Caco-2 (cell line): ENCODE measurements at regions not wholly inside any gene's neighbourhood (a gene's known extent, or its start where the extent isn't known, plus 50 kb on each side); places are given as distances from the start of the nearest gene placed in this dataset.

Experiments
- BruUV-seq: library from RNA; stranded (reverse); fragments of 400-500 nt; replicated peaks from 2 replicates; lab custom pipeline; 2021; lab: Mats Ljungman, UMichigan
- CTCF ChIA-PET: fragments of 300-600 bp; sonication (Branson Sonifier 250); formaldehyde crosslinking; loops from one replicate; lab custom pipeline; 2022; ENCODE audit warnings: antibody characterized with exemption; lab: Charles Lee
- POLR2A ChIA-PET: fragments of 300-600 bp; sonication (Branson Sonifier 250); formaldehyde crosslinking; loops from one replicate; lab custom pipeline; 2022; ENCODE audit warnings: antibody characterized with exemption; lab: Charles Lee
- DNase-seq, 2 experiments: peaks; one replicate each; pipeline versions ENCODE4 v3.0.0 to v3.0.0-alpha.2; 2020 to 2022
- H3K27me3 ChIP-seq: replicated peaks from 2 replicates; pipeline ENCODE4 v1.6.0; 2011; ENCODE audit warnings: low read length; ENCODE audit not compliant: control insufficient read depth, insufficient read depth
- H3K36me3 ChIP-seq: 2 replicates; pipeline ENCODE4 v1.5.1; 2011; ENCODE audit warnings: low read length; ENCODE audit not compliant: control insufficient read depth, insufficient read depth
- H3K4me1 ChIP-seq: fragments of 250-450 bp; sonication (Bioruptor Pico); 2 replicates; pipeline ENCODE4 v1.5.1; 2020; ENCODE audit warnings: mild to moderate bottlenecking
- H3K4me3 ChIP-seq: 2 replicates; pipeline ENCODE4 v1.5.1; 2011; ENCODE audit warnings: low read depth, mild to moderate bottlenecking, control low read depth, low read length
- H3K9me3 ChIP-seq: fragments of 250-450 bp; sonication (Bioruptor Pico); 2 replicates; pipeline ENCODE4 v1.5.1; 2020; ENCODE audit warnings: mild to moderate bottlenecking, moderate library complexity
- H3K27ac Mint-ChIP-seq: one replicate; pipeline ENCODE4 v1.8.0; 2022; ENCODE audit warnings: mixed read lengths; ENCODE audit not compliant: unreplicated experiment
- H3K27me3 Mint-ChIP-seq: one replicate; pipeline ENCODE4 v1.8.0; 2022; ENCODE audit warnings: mixed read lengths; ENCODE audit not compliant: insufficient read depth, unreplicated experiment
- H3K36me3 Mint-ChIP-seq: one replicate; pipeline ENCODE4 v1.8.0; 2022; ENCODE audit warnings: mild to moderate bottlenecking, mixed read lengths; ENCODE audit not compliant: insufficient read depth, unreplicated experiment
- H3K4me1 Mint-ChIP-seq: one replicate; pipeline ENCODE4 v1.8.0; 2022; ENCODE audit warnings: low read depth, mixed read lengths; ENCODE audit not compliant: unreplicated experiment
- H3K4me3 Mint-ChIP-seq: one replicate; pipeline ENCODE4 v1.8.0; 2022; ENCODE audit warnings: mild to moderate bottlenecking, moderate library complexity, mixed read lengths; ENCODE audit not compliant: unreplicated experiment
- H3K9me3 Mint-ChIP-seq: one replicate; pipeline ENCODE4 v1.8.0; 2022; ENCODE audit warnings: mixed read lengths; ENCODE audit not compliant: unreplicated experiment
- CTCF ChIP-seq, 2 experiments: fragments of 200-600 bp in 1 of 2; IDR thresholded peaks; 1 replicate in 1 of 2; 2 replicates in 1 of 2; pipeline versions ENCODE4 v1.5.1 to v1.8.0; 2011 to 2022; ENCODE audit warnings: antibody characterized with exemption in 1 of 2, control low read depth in 1 of 2, inconsistent platforms in 1 of 2, low read depth in 1 of 2, low read length in 1 of 2, mild to moderate bottlenecking in 1 of 2, moderate library complexity in 1 of 2; ENCODE audit not compliant: insufficient read depth in 1 of 2, severe bottlenecking in 1 of 2, unreplicated experiment in 1 of 2
- intact Hi-C: fragments of 100-400 bp; cut with micrococcal nuclease; formaldehyde crosslinking; loops from one replicate; pipeline ENCODE4 v1.10.0; 2022; ENCODE audit not compliant: unreplicated experiment

GRCh38 chr2:67219651-67220050, 177.5 kb upstream of the ETAA1 start:
- Histone ChIP-seq H3K9me3 (no peaks in the 10 kb centered on the region), H3K4me3 (no peak overlapping the region), H3K4me1 (no peaks in the 10 kb centered on the region), H3K27me3 (no peaks in the 10 kb centered on the region), H3K36me3 (no peaks in the 10 kb centered on the region)
- H3K4me3 Mint-ChIP-seq = no peak overlapping the region
- no peak for DNase-seq
- TF ChIP-seq CTCF (IDR thresholded peaks at IDR 0.05; ENCODE audit: insufficient read depth in 1 of 2, low read depth in 1 of 2, low read length in 1 of 2, severe bottlenecking in 1 of 2, unreplicated experiment in 1 of 2) = no peak
- BruUV-seq = no TSS peak
- H3K36me3 Mint-ChIP-seq = no peaks in the 10 kb centered on the region
- H3K9me3 Mint-ChIP-seq = peaks cover 10% of the 10 kb centered on the region
- H3K27me3 Mint-ChIP-seq = no peaks in the 10 kb centered on the region
- ChIA-PET POLR2A (no interaction called here), CTCF (no interaction called here)
- no peak overlapping the region for H3K27ac Mint-ChIP-seq
- intact Hi-C loops = no loop called here
- no peaks in the 10 kb centered on the region for H3K4me1 Mint-ChIP-seq

GRCh38 chr2:67221266-67221665, 175.9 kb upstream of the ETAA1 start:
- Mint-ChIP-seq H3K27ac (no peak overlapping the region), H3K27me3 (no peaks in the 10 kb centered on the region), H3K4me3 (no peak overlapping the region), H3K9me3 (peaks cover 10% of the 10 kb centered on the region), H3K4me1 (no peaks in the 10 kb centered on the region), H3K36me3 (no peaks in the 10 kb centered on the region)
- DNase-seq = no peak
- no peak overlapping the region for H3K4me3 ChIP-seq
- H3K27me3 ChIP-seq = no peaks in the 10 kb centered on the region
- intact Hi-C loops = no loop called here
- H3K9me3 ChIP-seq = no peaks in the 10 kb centered on the region
- no peak for TF ChIP-seq CTCF (IDR thresholded peaks at IDR 0.05; ENCODE audit: insufficient read depth in 1 of 2, low read depth in 1 of 2, low read length in 1 of 2, severe bottlenecking in 1 of 2, unreplicated experiment in 1 of 2)
- POLR2A ChIA-PET = no interaction called here
- H3K36me3 ChIP-seq = no peaks in the 10 kb centered on the region
- CTCF ChIA-PET = no interaction called here
- BruUV-seq = no TSS peak
- no peaks in the 10 kb centered on the region for H3K4me1 ChIP-seq

- H3K9me3 ChIP-seq = no peaks in the 10 kb centered on the region
- no peaks in the 10 kb centered on the region for H3K27me3 ChIP-seq
- intact Hi-C loops = no loop called here
- Mint-ChIP-seq H3K27me3 (peaks cover 3% of the 10 kb centered on the region), H3K4me1 (no peaks in the 10 kb centered on the region), H3K9me3 (no peaks in the 10 kb centered on the region), H3K36me3 (no peaks in the 10 kb centered on the region), H3K4me3 (no peak overlapping the region), H3K27ac (no peak overlapping the region)
- H3K4me3 ChIP-seq = no peak overlapping the region
- BruUV-seq = no TSS peak
- ChIA-PET POLR2A (no interaction called here), CTCF (no interaction called here)
- H3K4me1 ChIP-seq = no peaks in the 10 kb centered on the region
- no peak for DNase-seq
- no peaks in the 10 kb centered on the region for H3K36me3 ChIP-seq
- no peak for TF ChIP-seq CTCF (IDR thresholded peaks at IDR 0.05; ENCODE audit: insufficient read depth in 1 of 2, low read depth in 1 of 2, low read length in 1 of 2, severe bottlenecking in 1 of 2, unreplicated experiment in 1 of 2)
Measured at GRCh38 chr2:67225287-67225973, 171.7 kb upstream of the ETAA1 start.
